ENCODE measurements at regions not wholly inside any gene's neighbourhood (a gene's known extent, or its start where the extent isn't known, plus 50 kb on each side); places are given as distances from the start of the nearest gene placed in this dataset.

GRCh38 chr18:25704494-25704893 lies 352.5 kb upstream of the ZNF521 start:
- TF ChIP-seq CTCF (IDR thresholded peaks at IDR 0.05) (no peak), RAD21 (conservative IDR thresholded peaks at IDR 0.05 in 1 of 2, IDR thresholded peaks at IDR 0.05 in 1 of 2) (no peak), POLR2A (IDR thresholded peaks at IDR 0.05; ENCODE audit: low read length) (no peak), CEBPB (IDR thresholded peaks at IDR 0.05) (no peak), KDM5A (IDR thresholded peaks at IDR 0.05) (no peak), BCL3 (IDR thresholded peaks at IDR 0.05) (no peak), ESRRA (IDR thresholded peaks at IDR 0.05; ENCODE audit: borderline replicate concordance, low read length) (no peak), SMC3 (IDR thresholded peaks at IDR 0.05) (no peak)

Measured in A549 (cell line).